ENCODE measurements at regions not wholly inside any gene's neighbourhood (a gene's known extent, or its start where the extent isn't known, plus 50 kb on each side); places are given as distances from the start of the nearest gene placed in this dataset.

DNA sequence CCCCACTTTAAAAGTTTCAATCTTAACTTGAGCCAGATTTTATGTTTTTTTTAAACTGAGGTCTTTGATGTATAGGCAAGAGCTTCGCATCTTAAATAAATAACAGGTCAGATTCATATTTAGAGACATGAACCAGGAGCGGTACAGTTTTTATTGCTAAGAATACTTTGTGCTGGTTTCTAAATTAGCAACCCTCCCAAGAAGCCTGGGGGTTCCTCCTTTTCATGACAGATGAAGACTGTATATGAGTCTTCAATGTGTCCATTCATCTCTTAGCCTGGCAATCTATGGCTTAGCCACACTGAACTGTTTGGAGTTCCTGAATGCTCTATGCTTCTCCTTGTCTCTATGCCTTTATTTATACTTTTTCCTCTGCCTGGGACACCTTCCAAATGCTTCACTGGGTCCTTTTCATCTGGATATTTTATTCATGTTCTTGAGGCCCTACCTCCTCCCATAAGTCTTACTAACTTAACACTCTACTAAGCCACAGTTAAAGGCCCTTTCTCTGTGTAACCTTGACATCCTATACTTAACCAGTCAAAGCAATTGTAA, 338.6 kb downstream of the INSC start:
- no peak overlapping the region for H3K9ac ChIP-seq (ENCODE audit: low read depth, low read length, poor library complexity, severe bottlenecking)
- H3K4me1 ChIP-seq (ENCODE audit: insufficient read depth, low read length, poor library complexity, severe bottlenecking), result no peaks in the 10 kb centered on the region
- H4K20me1 ChIP-seq (ENCODE audit: insufficient read depth, low read length, poor library complexity, severe bottlenecking), result no peaks in the 10 kb centered on the region
- no peaks in the 10 kb centered on the region for H3F3A ChIP-seq (ENCODE audit: low read depth)
- H3K79me2 ChIP-seq (ENCODE audit: insufficient read depth, low read length), result no peaks in the 10 kb centered on the region
- no peaks in the 10 kb centered on the region for H3K27me3 ChIP-seq (ENCODE audit: insufficient read depth, low read length, poor library complexity, severe bottlenecking)
- H2AFZ ChIP-seq (ENCODE audit: low read length), result no peak overlapping the region
- TF ChIP-seq EZH2phosphoT487 (IDR thresholded peaks at IDR 0.05; ENCODE audit: borderline replicate concordance), result no peak
- TF ChIP-seq, protein P1, sequence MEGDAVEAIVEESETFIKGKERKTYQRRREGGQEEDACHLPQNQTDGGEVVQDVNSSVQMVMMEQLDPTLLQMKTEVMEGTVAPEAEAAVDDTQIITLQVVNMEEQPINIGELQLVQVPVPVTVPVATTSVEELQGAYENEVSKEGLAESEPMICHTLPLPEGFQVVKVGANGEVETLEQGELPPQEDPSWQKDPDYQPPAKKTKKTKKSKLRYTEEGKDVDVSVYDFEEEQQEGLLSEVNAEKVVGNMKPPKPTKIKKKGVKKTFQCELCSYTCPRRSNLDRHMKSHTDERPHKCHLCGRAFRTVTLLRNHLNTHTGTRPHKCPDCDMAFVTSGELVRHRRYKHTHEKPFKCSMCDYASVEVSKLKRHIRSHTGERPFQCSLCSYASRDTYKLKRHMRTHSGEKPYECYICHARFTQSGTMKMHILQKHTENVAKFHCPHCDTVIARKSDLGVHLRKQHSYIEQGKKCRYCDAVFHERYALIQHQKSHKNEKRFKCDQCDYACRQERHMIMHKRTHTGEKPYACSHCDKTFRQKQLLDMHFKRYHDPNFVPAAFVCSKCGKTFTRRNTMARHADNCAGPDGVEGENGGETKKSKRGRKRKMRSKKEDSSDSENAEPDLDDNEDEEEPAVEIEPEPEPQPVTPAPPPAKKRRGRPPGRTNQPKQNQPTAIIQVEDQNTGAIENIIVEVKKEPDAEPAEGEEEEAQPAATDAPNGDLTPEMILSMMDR (conservative IDR thresholded peaks at IDR 0.05; ENCODE audit: low read length), result no peak
- no peaks in the 10 kb centered on the region for H3K9me2 ChIP-seq (replicated peaks; ENCODE audit: low read depth, low read length)
- no peaks in the 10 kb centered on the region for H3K9me3 ChIP-seq (ENCODE audit: insufficient read depth, low read depth, low read length)
- no peak overlapping the region for H3K4me3 ChIP-seq (ENCODE audit: low read length, poor library complexity, severe bottlenecking)
- no peaks in the 10 kb centered on the region for H3K36me3 ChIP-seq (ENCODE audit: insufficient read depth, low read length)
- H3K4me2 ChIP-seq (ENCODE audit: low read depth, low read length, poor library complexity, severe bottlenecking), result no peak overlapping the region

DNA sequence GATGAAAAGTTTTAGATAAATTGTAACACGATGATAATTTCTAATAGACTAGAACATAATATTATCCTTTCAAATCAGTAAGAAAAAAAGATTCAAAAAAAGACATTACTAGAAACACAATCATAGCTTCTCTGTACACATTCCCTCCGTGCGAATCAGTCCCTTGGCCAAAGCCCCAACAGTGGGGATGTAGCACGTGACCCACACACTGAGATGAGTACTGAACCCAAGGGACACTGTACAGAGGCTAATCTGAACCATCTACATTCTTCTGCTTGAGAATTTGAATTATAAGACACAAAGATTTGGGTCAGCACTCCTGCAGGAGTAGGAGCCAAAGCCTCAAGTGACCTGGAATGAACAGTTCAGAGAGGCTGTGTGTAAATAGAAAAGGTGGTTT, 353.7 kb downstream of the INSC start:
- Histone ChIP-seq H3K9me3 (ENCODE audit: insufficient read depth, low read depth, low read length) (no peaks in the 10 kb centered on the region), H2AFZ (ENCODE audit: low read length) (no peak overlapping the region), H3K4me1 (ENCODE audit: insufficient read depth, low read length, poor library complexity, severe bottlenecking) (peaks cover 1% of the 10 kb centered on the region), H3K79me2 (ENCODE audit: insufficient read depth, low read length) (no peaks in the 10 kb centered on the region), H3K4me2 (ENCODE audit: low read depth, low read length, poor library complexity, severe bottlenecking) (no peak overlapping the region), H3K9ac (ENCODE audit: low read depth, low read length, poor library complexity, severe bottlenecking) (no peak overlapping the region), H3K4me3 (ENCODE audit: low read length, poor library complexity, severe bottlenecking) (no peak overlapping the region), H4K20me1 (ENCODE audit: insufficient read depth, low read length, poor library complexity, severe bottlenecking) (no peaks in the 10 kb centered on the region), H3K36me3 (ENCODE audit: insufficient read depth, low read length) (no peaks in the 10 kb centered on the region), H3F3A (ENCODE audit: low read depth) (no peaks in the 10 kb centered on the region), H3K27me3 (ENCODE audit: insufficient read depth, low read length, poor library complexity, severe bottlenecking) (no peaks in the 10 kb centered on the region), H3K9me2 (replicated peaks; ENCODE audit: low read depth, low read length) (no peaks in the 10 kb centered on the region)
- TF ChIP-seq, protein P1 (conservative IDR thresholded peaks at IDR 0.05; ENCODE audit: low read length), result no peak
- TF ChIP-seq EZH2phosphoT487 (IDR thresholded peaks at IDR 0.05; ENCODE audit: borderline replicate concordance), result no peak

DNA sequence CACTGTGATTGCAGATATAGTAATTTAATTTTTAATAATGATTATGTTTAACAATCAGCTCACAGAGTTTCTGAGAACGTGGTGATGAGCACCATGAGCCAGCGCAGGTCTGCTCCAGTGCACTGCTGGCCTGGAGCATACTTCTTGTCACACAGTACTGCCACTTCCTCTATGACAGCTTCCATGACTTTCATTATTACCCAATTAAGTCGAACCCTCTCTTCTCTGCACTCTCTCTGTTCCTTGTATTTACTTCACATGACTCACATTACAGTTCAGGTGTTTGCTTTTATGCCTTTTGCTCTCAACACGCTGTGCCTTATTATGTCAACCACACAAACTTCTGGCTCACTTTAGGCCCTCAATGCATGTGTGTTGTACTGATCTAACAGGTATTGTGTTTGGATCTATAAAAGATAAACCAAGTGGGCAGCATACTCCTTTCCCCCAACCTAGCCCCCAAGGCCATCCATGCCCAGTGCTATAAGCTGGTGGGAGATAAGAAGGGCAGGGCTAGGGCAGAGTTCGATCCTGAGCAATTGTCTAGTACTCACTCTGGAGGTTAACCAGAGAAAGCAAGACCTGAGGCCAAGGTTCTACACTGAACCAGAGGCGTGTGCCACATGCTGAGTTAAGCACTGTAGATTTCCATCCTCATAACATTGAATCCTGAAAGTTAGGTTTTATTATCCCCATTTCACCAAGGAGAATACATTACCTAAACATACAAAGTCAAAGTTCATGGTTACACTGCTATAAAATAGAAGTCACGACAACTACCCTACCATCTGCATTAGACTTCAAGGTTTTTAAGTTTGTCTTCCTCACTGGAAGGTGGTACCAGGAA, 356.5 kb downstream of the INSC start:
- H3K79me2 ChIP-seq (ENCODE audit: insufficient read depth, low read length), result no peaks in the 10 kb centered on the region
- peaks cover 7% of the 10 kb centered on the region for H3K4me1 ChIP-seq (ENCODE audit: insufficient read depth, low read length, poor library complexity, severe bottlenecking)
- no peaks in the 10 kb centered on the region for H3K9me3 ChIP-seq (ENCODE audit: insufficient read depth, low read depth, low read length)
- H3K4me3 ChIP-seq (ENCODE audit: low read length, poor library complexity, severe bottlenecking), result no peak overlapping the region
- TF ChIP-seq, protein P1 (conservative IDR thresholded peaks at IDR 0.05; ENCODE audit: low read length), result no peak
- no peak for TF ChIP-seq EZH2phosphoT487 (IDR thresholded peaks at IDR 0.05; ENCODE audit: borderline replicate concordance)
- no peaks in the 10 kb centered on the region for H3K27me3 ChIP-seq (ENCODE audit: insufficient read depth, low read length, poor library complexity, severe bottlenecking)
- no peaks in the 10 kb centered on the region for H3K9me2 ChIP-seq (replicated peaks; ENCODE audit: low read depth, low read length)
- H2AFZ ChIP-seq (ENCODE audit: low read length), result 0 out of 2 replicates have a peak overlapping the region, but pooled peaks have one; percentile 30
- H3K9ac ChIP-seq (ENCODE audit: low read depth, low read length, poor library complexity, severe bottlenecking), result no peak overlapping the region
- no peaks in the 10 kb centered on the region for H3K36me3 ChIP-seq (ENCODE audit: insufficient read depth, low read length)
- H4K20me1 ChIP-seq (ENCODE audit: insufficient read depth, low read length, poor library complexity, severe bottlenecking), result no peaks in the 10 kb centered on the region
- H3K4me2 ChIP-seq (ENCODE audit: low read depth, low read length, poor library complexity, severe bottlenecking), result no peak overlapping the region
- no peaks in the 10 kb centered on the region for H3F3A ChIP-seq (ENCODE audit: low read depth)
